ENCODE measurements at regions not wholly inside any gene's neighbourhood (a gene's known extent, or its start where the extent isn't known, plus 50 kb on each side); places are given as distances from the start of the nearest gene placed in this dataset.

- H3K27ac ChIP-seq (ENCODE audit: low read depth in 1 of 2, low read length in 2 of 2) = no peak overlapping the region
- no peak for TF ChIP-seq YY1 (IDR thresholded peaks at IDR 0.05)
- TF ChIP-seq RAD21 (IDR thresholded peaks at IDR 0.05) = no peak
- TF ChIP-seq EGR1 (IDR thresholded peaks at IDR 0.05; ENCODE audit: low read depth in 2 of 2) = no peak
- TF ChIP-seq FOXA1 (IDR thresholded peaks at IDR 0.05) = no peak
- no peak for TF ChIP-seq CTCF (IDR thresholded peaks at IDR 0.05; ENCODE audit: low read depth, low read length, missing input control)
- no peak for TF ChIP-seq TAF1 (conservative IDR thresholded peaks at IDR 0.05)
- no peak for TF ChIP-seq SP1 (IDR thresholded peaks at IDR 0.05)
- TF ChIP-seq JUND (IDR thresholded peaks at IDR 0.05) = no peak
- no peak for TF ChIP-seq RXRA (IDR thresholded peaks at IDR 0.05)
- no peak for TF ChIP-seq FOXA2 (IDR thresholded peaks at IDR 0.05)
- no peak for TF ChIP-seq GABPA (IDR thresholded peaks at IDR 0.05 in 1 of 2, conservative IDR thresholded peaks at IDR 0.05 in 1 of 2)
- TF ChIP-seq MAX (IDR thresholded peaks at IDR 0.05) = no peak
- TF ChIP-seq ZBTB33 (IDR thresholded peaks at IDR 0.05) = no peak
- TF ChIP-seq REST (IDR thresholded peaks at IDR 0.05) = no peak
- no peak for TF ChIP-seq NR2F2 (IDR thresholded peaks at IDR 0.05)
- no peak for TF ChIP-seq HNF4A (conservative IDR thresholded peaks at IDR 0.05)
- TF ChIP-seq HNF4G (IDR thresholded peaks at IDR 0.05) = no peak
- TF ChIP-seq ATF3 (IDR thresholded peaks at IDR 0.05) = no peak
- 81% methylated on average over 1 of the region's 1 CpG for WGBS
Observed at GRCh38 chr12:25651931-25652330, 98.8 kb upstream of the LMNTD1 start.

More at GRCh38 chr12:25651931-25652330, 98.8 kb upstream of the LMNTD1 start:
- DNase-seq (ENCODE audit: low spot score) = no peak
- no peak overlapping the region for H3K4me3 ChIP-seq (ENCODE audit: low read depth in 1 of 3, low read length in 3 of 3)
- H3K9me3 ChIP-seq (ENCODE audit: control insufficient read depth in 4 of 4, low read length in 3 of 4) = no peaks in the 10 kb centered on the region
- no peak overlapping the region for H3K9ac ChIP-seq (ENCODE audit: low read depth in 1 of 2, low read length in 2 of 2)
- peaks cover 0 to 3% (median 0%) of the 10 kb centered on the region in 4 donors for H3K27me3 ChIP-seq (ENCODE audit: control insufficient read depth in 4 of 4, insufficient read depth in 4 of 4, low read length in 3 of 4)
- no peaks in the 10 kb centered on the region for H3K36me3 ChIP-seq (ENCODE audit: control insufficient read depth in 4 of 4, insufficient read depth in 3 of 4, low read depth in 1 of 4, low read length in 3 of 4)
- no peaks in the 10 kb centered on the region for H3K4me1 ChIP-seq (ENCODE audit: control insufficient read depth in 4 of 4, insufficient read depth in 4 of 4, low read length in 3 of 4)

All from liver (tissue), 8 donors.